Endothelial cell of umbilical vein (primary cell): ENCODE measurements at regions not wholly inside any gene's neighbourhood (a gene's known extent, or its start where the extent isn't known, plus 50 kb on each side); places are given as distances from the start of the nearest gene placed in this dataset.

ENCODE experiments used
- BruUV-seq: library from RNA; stranded (reverse); fragments of 400-500 nt; replicated peaks from 2 replicates; lab custom pipeline; 2021; lab: Mats Ljungman, UMichigan
- CTCF ChIA-PET: fragments of 300-600, 350-600 bp; sonication (Branson Sonifier 250); formaldehyde crosslinking; loops from one replicate; lab custom pipeline; 2021; ENCODE audit warnings: antibody characterized with exemption, inconsistent platforms; lab: Charles Lee
- POLR2A ChIA-PET: fragments of 300-600, 350-600 bp; sonication (Branson Sonifier 250); formaldehyde crosslinking; loops from one replicate; lab custom pipeline; 2021; ENCODE audit warnings: antibody characterized with exemption, inconsistent platforms; lab: Charles Lee
- DNase-seq: peaks from one replicate; pipeline ENCODE4 v3.0.0-alpha.2; 2011; ENCODE audit warnings: low read depth, low spot score
- FAIRE-seq: peaks from 2 replicates; lab custom pipeline; 2011; peaks lifted over from hg19 to GRCh38; lab: Jason Lieb, UNC
- H2AFZ ChIP-seq: 2 replicates; pipeline ENCODE4 v1.6.0; 2012; ENCODE audit warnings: low read depth, low read length, control low read depth, inconsistent platforms
- H3K27ac ChIP-seq: 2 replicates; pipeline ENCODE4 v1.5.1; 2011; ENCODE audit warnings: low read depth, mild to moderate bottlenecking, control low read depth, low read length, moderate library complexity; ENCODE audit not compliant: insufficient read depth
- H3K27me3 ChIP-seq, 2 experiments: 2 replicates each; pipeline versions ENCODE4 v1.6.0 to v1.6.1; 2011; ENCODE audit warnings: low read length in 2 of 2, mixed read lengths in 1 of 2; ENCODE audit not compliant: control insufficient read depth in 2 of 2, insufficient read depth in 2 of 2
- H3K36me3 ChIP-seq, 2 experiments: 2 replicates in 1 of 2; 3 replicates in 1 of 2; pipeline ENCODE4 v1.5.1; 2011; ENCODE audit warnings: low read length in 2 of 2, mild to moderate bottlenecking in 1 of 2, moderate library complexity in 1 of 2; ENCODE audit not compliant: control insufficient read depth in 2 of 2, insufficient read depth in 2 of 2; ENCODE audit errors: extremely low read depth in 1 of 2
- H3K4me1 ChIP-seq: 3 replicates; pipeline ENCODE4 v1.5.1; 2011; ENCODE audit warnings: mild to moderate bottlenecking, low read length; ENCODE audit not compliant: control insufficient read depth, insufficient read depth; ENCODE audit errors: extremely low read depth
- H3K4me2 ChIP-seq: 2 replicates; pipeline ENCODE4 v1.6.1; 2011; ENCODE audit warnings: low read length, control low read depth, mixed read lengths; ENCODE audit not compliant: insufficient read depth
- H3K4me3 ChIP-seq, 3 experiments: fragments of 200-600 bp in 1 of 3; sonication (generic), shearing (Covaris generic) in 1 of 3; replicated peaks in 1 of 3; 2 replicates each; pipeline ENCODE4 v1.5.1; 2011 to 2016; ENCODE audit warnings: control low read depth in 3 of 3, low read length in 3 of 3, mild to moderate bottlenecking in 2 of 3, inconsistent platforms in 1 of 3, low read depth in 1 of 3, moderate library complexity in 1 of 3; ENCODE audit not compliant: insufficient read depth in 1 of 3
- H3K79me2 ChIP-seq: 2 replicates; pipeline ENCODE4 v1.6.0; 2012; ENCODE audit warnings: low read length, inconsistent platforms; ENCODE audit not compliant: control insufficient read depth, insufficient read depth
- H3K9ac ChIP-seq: replicated peaks from 2 replicates; pipeline ENCODE3; 2011; ENCODE audit warnings: low read length, control low read depth; ENCODE audit not compliant: insufficient read depth; ENCODE audit errors: extremely low read depth
- H3K9me1 ChIP-seq: replicated peaks from 3 replicates; pipeline ENCODE4 v1.6.0; 2011; ENCODE audit warnings: mild to moderate bottlenecking, low read length; ENCODE audit not compliant: control insufficient read depth, insufficient read depth; ENCODE audit errors: extremely low read depth
- H3K9me3 ChIP-seq: replicated peaks from 2 replicates; pipeline ENCODE4 v1.5.1; 2012; ENCODE audit warnings: low read length, inconsistent platforms; ENCODE audit not compliant: control insufficient read depth, insufficient read depth
- H4K20me1 ChIP-seq: replicated peaks from 2 replicates; pipeline ENCODE3; 2011; ENCODE audit warnings: mild to moderate bottlenecking, low read length; ENCODE audit not compliant: control insufficient read depth, insufficient read depth; ENCODE audit errors: extremely low read depth
- EZH2 ChIP-seq: IDR thresholded peaks from 2 replicates; pipeline ENCODE4 v1.6.1; 2012; ENCODE audit warnings: borderline replicate concordance, low read depth, mild to moderate bottlenecking, moderate library complexity, low read length, inconsistent platforms; ENCODE audit not compliant: severe bottlenecking
- FOS ChIP-seq: IDR thresholded peaks from 2 replicates; pipeline ENCODE4 v1.6.1; 2011; ENCODE audit warnings: mild to moderate bottlenecking, low read length, moderate library complexity, borderline replicate concordance; ENCODE audit not compliant: insufficient read depth
- GATA2 ChIP-seq: IDR thresholded peaks from 2 replicates; pipeline ENCODE4 v1.7.0; 2011; ENCODE audit warnings: low read depth, mild to moderate bottlenecking, moderate library complexity, mixed read lengths, low read length; ENCODE audit not compliant: insufficient read length, insufficient read depth
- JUN ChIP-seq: IDR thresholded peaks from 2 replicates; pipeline ENCODE4 v1.6.1; 2011; ENCODE audit warnings: borderline replicate concordance, low read depth; ENCODE audit not compliant: insufficient read length, insufficient read depth
- MYC ChIP-seq: IDR thresholded peaks from one replicate; pipeline ENCODE4 v1.6.1; 2011; ENCODE audit warnings: mild to moderate bottlenecking, low read depth, low read length
- POLR2A ChIP-seq: IDR thresholded peaks from 2 replicates; pipeline ENCODE4 v1.6.1; 2012; ENCODE audit warnings: low read depth, mild to moderate bottlenecking, control low read depth, low read length
- POLR2AphosphoS5 ChIP-seq: IDR thresholded peaks from 2 replicates; pipeline ENCODE4 v1.6.1; 2012; ENCODE audit warnings: low read depth, mild to moderate bottlenecking, control low read depth, low read length, moderate library complexity; ENCODE audit not compliant: insufficient read depth
- dilution Hi-C: fragments of 300-500 bp; cut with MboI; formaldehyde crosslinking; loops from one replicate; pipeline ENCODE4 v1.15.0; 2019; ENCODE audit warnings: low sequenced_read_pairs; ENCODE audit not compliant: extremely low pct_ligation_motif_present
- intact Hi-C: fragments of 100-400 bp; cut with micrococcal nuclease; formaldehyde crosslinking; loops from one replicate; pipeline ENCODE4 v1.10.0; 2022
- TF ChIP-seq, protein P1 (sequence below): IDR thresholded peaks from 2 replicates; pipeline ENCODE4 v1.6.1; 2011; ENCODE audit not compliant: insufficient read depth, insufficient read length
- TF ChIP-seq, protein P2 (sequence below), 2 donors: IDR thresholded peaks; 1 replicate in 1 of 2; 2 replicates in 1 of 2; pipeline ENCODE4 v1.5.1; 2011; ENCODE audit warnings: low read length in 2 of 2, mild to moderate bottlenecking in 2 of 2, moderate library complexity in 2 of 2, control low read depth in 1 of 2, inconsistent platforms in 1 of 2, low read depth in 1 of 2; ENCODE audit not compliant: insufficient read depth in 1 of 2; ENCODE audit errors: extremely low read depth in 1 of 2

- ChIA-PET CTCF (no interaction called here), POLR2A (no interaction called here)
- intact Hi-C loops, result no loop called here
- Histone ChIP-seq H3K27me3 (no peaks in the 10 kb centered on the region), H3K79me2 (no peaks in the 10 kb centered on the region), H3K4me1 (no peaks in the 10 kb centered on the region), H3K4me2 (no peak overlapping the region), H2AFZ (no peak overlapping the region), H3K9me3 (no peaks in the 10 kb centered on the region), H3K9me1 (no peaks in the 10 kb centered on the region), H3K4me3 (no peak overlapping the region), H3K27ac (no peak overlapping the region), H3K36me3 (no peaks in the 10 kb centered on the region), H4K20me1 (no peaks in the 10 kb centered on the region), H3K9ac (no peak overlapping the region)
- dilution Hi-C loops, result no loop called here
- DNase-seq (peak; percentile 23), FAIRE-seq (peak; percentile 50)
- BruUV-seq, result no TSS peak
- TF ChIP-seq MYC, result no peak
- TF ChIP-seq, protein P1, sequence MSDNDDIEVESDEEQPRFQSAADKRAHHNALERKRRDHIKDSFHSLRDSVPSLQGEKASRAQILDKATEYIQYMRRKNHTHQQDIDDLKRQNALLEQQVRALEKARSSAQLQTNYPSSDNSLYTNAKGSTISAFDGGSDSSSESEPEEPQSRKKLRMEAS, result no peak
- no peak for TF ChIP-seq POLR2A
- TF ChIP-seq JUN, result no peak
- no peak for TF ChIP-seq GATA2
- no peak for TF ChIP-seq EZH2
- no peak for TF ChIP-seq FOS
- TF ChIP-seq, protein P2, sequence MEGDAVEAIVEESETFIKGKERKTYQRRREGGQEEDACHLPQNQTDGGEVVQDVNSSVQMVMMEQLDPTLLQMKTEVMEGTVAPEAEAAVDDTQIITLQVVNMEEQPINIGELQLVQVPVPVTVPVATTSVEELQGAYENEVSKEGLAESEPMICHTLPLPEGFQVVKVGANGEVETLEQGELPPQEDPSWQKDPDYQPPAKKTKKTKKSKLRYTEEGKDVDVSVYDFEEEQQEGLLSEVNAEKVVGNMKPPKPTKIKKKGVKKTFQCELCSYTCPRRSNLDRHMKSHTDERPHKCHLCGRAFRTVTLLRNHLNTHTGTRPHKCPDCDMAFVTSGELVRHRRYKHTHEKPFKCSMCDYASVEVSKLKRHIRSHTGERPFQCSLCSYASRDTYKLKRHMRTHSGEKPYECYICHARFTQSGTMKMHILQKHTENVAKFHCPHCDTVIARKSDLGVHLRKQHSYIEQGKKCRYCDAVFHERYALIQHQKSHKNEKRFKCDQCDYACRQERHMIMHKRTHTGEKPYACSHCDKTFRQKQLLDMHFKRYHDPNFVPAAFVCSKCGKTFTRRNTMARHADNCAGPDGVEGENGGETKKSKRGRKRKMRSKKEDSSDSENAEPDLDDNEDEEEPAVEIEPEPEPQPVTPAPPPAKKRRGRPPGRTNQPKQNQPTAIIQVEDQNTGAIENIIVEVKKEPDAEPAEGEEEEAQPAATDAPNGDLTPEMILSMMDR (IDR thresholded peaks at IDR 0.05; ENCODE audit: extremely low read depth in 1 of 2, insufficient read depth in 1 of 2, low read depth in 1 of 2, low read length in 2 of 2), result no peak
- no peak for TF ChIP-seq POLR2AphosphoS5
Measured at GRCh38 chrX:115378471-115378870, 89.0 kb downstream of the LUZP4 start.
